ENCODE measurements at regions not wholly inside any gene's neighbourhood (a gene's known extent, or its start where the extent isn't known, plus 50 kb on each side); places are given as distances from the start of the nearest gene placed in this dataset.

- no peak for TF ChIP-seq CTCF (IDR thresholded peaks at IDR 0.05; ENCODE audit: low read depth, low read length)
- no peaks in the 10 kb centered on the region for H3K27me3 ChIP-seq
- DNase-seq (ENCODE audit: low read depth in 1 of 2, low spot score in 1 of 2) = no peak
- no peaks in the 10 kb centered on the region for H3K4me1 ChIP-seq (ENCODE audit: low read depth)
- H3K9me3 ChIP-seq (ENCODE audit: low read depth) = no peaks in the 10 kb centered on the region
- H3K27ac ChIP-seq = no peak overlapping the region
- no peaks in the 10 kb centered on the region for H3K36me3 ChIP-seq
- H3K4me3 ChIP-seq = no peak overlapping the region
Measured at GRCh38 chr11:36854875-36855274, 256.8 kb upstream of the RAG2 start.

GRCh38 chr11:36848660-36849059 lies 250.6 kb upstream of the RAG2 start:
- no peaks in the 10 kb centered on the region for H3K36me3 ChIP-seq
- H3K4me3 ChIP-seq = no peak overlapping the region
- no peak for DNase-seq (ENCODE audit: low read depth in 1 of 2, low spot score in 1 of 2)
- H3K4me1 ChIP-seq (ENCODE audit: low read depth) = peaks cover 9% of the 10 kb centered on the region
- no peak for TF ChIP-seq CTCF (IDR thresholded peaks at IDR 0.05; ENCODE audit: low read depth, low read length)
- H3K9me3 ChIP-seq (ENCODE audit: low read depth) = no peaks in the 10 kb centered on the region
- H3K27ac ChIP-seq = no peak overlapping the region
- H3K27me3 ChIP-seq = no peaks in the 10 kb centered on the region

GRCh38 chr11:36840378-36840777 lies 242.3 kb upstream of the RAG2 start:
- Histone ChIP-seq H3K4me1 (ENCODE audit: low read depth) (no peaks in the 10 kb centered on the region), H3K36me3 (no peaks in the 10 kb centered on the region), H3K27me3 (no peaks in the 10 kb centered on the region), H3K27ac (no peak overlapping the region), H3K4me3 (no peak overlapping the region), H3K9me3 (ENCODE audit: low read depth) (no peaks in the 10 kb centered on the region)
- DNase-seq (ENCODE audit: low read depth in 1 of 2, low spot score in 1 of 2) = no peak
- no peak for TF ChIP-seq CTCF (IDR thresholded peaks at IDR 0.05; ENCODE audit: low read depth, low read length)

GRCh38 chr11:36837831-36838437 lies 239.9 kb upstream of the RAG2 start:
- DNase-seq (ENCODE audit: low read depth in 1 of 2, low spot score in 1 of 2) = no peak
- Histone ChIP-seq H3K27ac (no peak overlapping the region), H3K4me3 (no peak overlapping the region), H3K9me3 (ENCODE audit: low read depth) (no peaks in the 10 kb centered on the region), H3K4me1 (ENCODE audit: low read depth) (no peaks in the 10 kb centered on the region), H3K27me3 (no peaks in the 10 kb centered on the region), H3K36me3 (no peaks in the 10 kb centered on the region)
- no peak for TF ChIP-seq CTCF (IDR thresholded peaks at IDR 0.05; ENCODE audit: low read depth, low read length)

- Histone ChIP-seq H3K9me3 (ENCODE audit: low read depth) (no peaks in the 10 kb centered on the region), H3K27me3 (no peaks in the 10 kb centered on the region), H3K4me1 (ENCODE audit: low read depth) (no peaks in the 10 kb centered on the region), H3K36me3 (no peaks in the 10 kb centered on the region), H3K4me3 (no peak overlapping the region), H3K27ac (no peak overlapping the region)
- no peak for DNase-seq (ENCODE audit: low read depth in 1 of 2, low spot score in 1 of 2)
- no peak for TF ChIP-seq CTCF (IDR thresholded peaks at IDR 0.05; ENCODE audit: low read depth, low read length)
Measured at GRCh38 chr11:36825251-36825650, 227.2 kb upstream of the RAG2 start.

GRCh38 chr11:36824349-36824748 lies 226.3 kb upstream of the RAG2 start:
- Histone ChIP-seq H3K36me3 (no peaks in the 10 kb centered on the region), H3K9me3 (ENCODE audit: low read depth) (no peaks in the 10 kb centered on the region)
- no peak for TF ChIP-seq CTCF (IDR thresholded peaks at IDR 0.05; ENCODE audit: low read depth, low read length)

More at GRCh38 chr11:36824349-36824748, 226.3 kb upstream of the RAG2 start:
- Histone ChIP-seq H3K27ac (no peak overlapping the region), H3K4me1 (ENCODE audit: low read depth) (no peaks in the 10 kb centered on the region), H3K4me3 (no peak overlapping the region), H3K27me3 (no peaks in the 10 kb centered on the region)
- DNase-seq (ENCODE audit: low read depth in 1 of 2, low spot score in 1 of 2) = no peak
